ENCODE measurements at regions not wholly inside any gene's neighbourhood (a gene's known extent, or its start where the extent isn't known, plus 50 kb on each side); places are given as distances from the start of the nearest gene placed in this dataset.

GRCh38 chr9:74407166-74407565, 90.0 kb upstream of the RORB start (continued):
- TF ChIP-seq, protein P1, sequence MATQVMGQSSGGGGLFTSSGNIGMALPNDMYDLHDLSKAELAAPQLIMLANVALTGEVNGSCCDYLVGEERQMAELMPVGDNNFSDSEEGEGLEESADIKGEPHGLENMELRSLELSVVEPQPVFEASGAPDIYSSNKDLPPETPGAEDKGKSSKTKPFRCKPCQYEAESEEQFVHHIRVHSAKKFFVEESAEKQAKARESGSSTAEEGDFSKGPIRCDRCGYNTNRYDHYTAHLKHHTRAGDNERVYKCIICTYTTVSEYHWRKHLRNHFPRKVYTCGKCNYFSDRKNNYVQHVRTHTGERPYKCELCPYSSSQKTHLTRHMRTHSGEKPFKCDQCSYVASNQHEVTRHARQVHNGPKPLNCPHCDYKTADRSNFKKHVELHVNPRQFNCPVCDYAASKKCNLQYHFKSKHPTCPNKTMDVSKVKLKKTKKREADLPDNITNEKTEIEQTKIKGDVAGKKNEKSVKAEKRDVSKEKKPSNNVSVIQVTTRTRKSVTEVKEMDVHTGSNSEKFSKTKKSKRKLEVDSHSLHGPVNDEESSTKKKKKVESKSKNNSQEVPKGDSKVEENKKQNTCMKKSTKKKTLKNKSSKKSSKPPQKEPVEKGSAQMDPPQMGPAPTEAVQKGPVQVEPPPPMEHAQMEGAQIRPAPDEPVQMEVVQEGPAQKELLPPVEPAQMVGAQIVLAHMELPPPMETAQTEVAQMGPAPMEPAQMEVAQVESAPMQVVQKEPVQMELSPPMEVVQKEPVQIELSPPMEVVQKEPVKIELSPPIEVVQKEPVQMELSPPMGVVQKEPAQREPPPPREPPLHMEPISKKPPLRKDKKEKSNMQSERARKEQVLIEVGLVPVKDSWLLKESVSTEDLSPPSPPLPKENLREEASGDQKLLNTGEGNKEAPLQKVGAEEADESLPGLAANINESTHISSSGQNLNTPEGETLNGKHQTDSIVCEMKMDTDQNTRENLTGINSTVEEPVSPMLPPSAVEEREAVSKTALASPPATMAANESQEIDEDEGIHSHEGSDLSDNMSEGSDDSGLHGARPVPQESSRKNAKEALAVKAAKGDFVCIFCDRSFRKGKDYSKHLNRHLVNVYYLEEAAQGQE (IDR thresholded peaks at IDR 0.05; ENCODE audit: unreplicated experiment), result no peak
- TF ChIP-seq EZH2 (IDR thresholded peaks at IDR 0.05; ENCODE audit: low read depth, unreplicated experiment), result no peak

DNA sequence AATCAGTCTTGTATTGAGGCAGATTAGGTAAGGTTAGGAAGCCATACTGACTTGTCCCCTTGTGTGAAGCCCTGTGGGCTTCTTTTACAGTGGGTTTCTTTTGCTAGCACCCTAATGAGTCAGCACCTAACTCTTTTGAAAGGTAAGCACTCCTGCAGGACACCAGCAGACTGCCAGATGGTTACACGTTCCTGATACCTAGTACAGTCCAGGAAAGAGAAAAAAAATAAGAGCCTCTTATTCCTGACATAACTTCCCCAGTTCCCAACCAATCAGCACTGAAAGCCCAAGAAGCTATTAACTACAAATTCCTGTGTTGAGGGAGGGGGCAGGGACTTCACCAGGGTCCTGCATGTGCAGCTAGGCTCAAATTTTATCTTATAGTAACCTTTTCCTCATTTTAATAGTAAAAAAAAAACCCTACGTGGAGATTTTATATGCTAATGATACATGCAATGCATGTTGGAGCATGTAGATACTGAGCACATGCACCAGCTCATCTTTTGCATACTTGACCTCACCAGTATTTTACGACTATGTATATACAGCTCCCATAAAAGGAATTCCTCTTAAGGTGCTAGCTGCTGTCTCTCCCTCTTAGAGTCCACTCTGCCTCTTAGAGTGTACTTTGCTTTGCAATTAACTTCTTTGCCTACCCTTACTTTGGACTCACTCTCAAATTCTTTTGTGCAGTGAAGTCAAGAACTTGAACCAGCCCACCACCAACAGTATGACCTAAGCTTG, 84.7 kb upstream of the RORB start:
- Histone ChIP-seq H3K4me2 (no peak overlapping the region), H3K9me2 (ENCODE audit: insufficient read depth) (no peaks in the 10 kb centered on the region; the same call in 1 of the 2 replicates), H4K20me1 (replicated peaks; ENCODE audit: insufficient read depth) (no peaks in the 10 kb centered on the region), H3K4me1 (ENCODE audit: insufficient read depth) (no peaks in the 10 kb centered on the region), H3K79me2 (replicated peaks; ENCODE audit: insufficient read depth) (no peaks in the 10 kb centered on the region), H3K4me3 (no peak overlapping the region), H3F3A (replicated peaks; ENCODE audit: low read depth) (no peaks in the 10 kb centered on the region), H3K27ac (ENCODE audit: low read depth) (no peak overlapping the region), H2AFZ (no peak overlapping the region), H3K36me3 (ENCODE audit: insufficient read depth) (no peaks in the 10 kb centered on the region), H3K27me3 (ENCODE audit: insufficient read depth) (no peaks in the 10 kb centered on the region)
- DNase-seq (ENCODE audit: low spot score) (no peak), ATAC-seq (no peak)
- Mint-ChIP-seq H3K27me3 (ENCODE audit: insufficient read depth, low read depth, poor library complexity) (no peaks in the 10 kb centered on the region), H3K4me1 (peaks cover 3% of the 10 kb centered on the region; the same call in 1 of the 3 replicates), H3K9me3 (no peaks in the 10 kb centered on the region), H3K4me3 (no peak overlapping the region), H3K27ac (no peak overlapping the region), H3K36me3 (ENCODE audit: low read depth) (no peaks in the 10 kb centered on the region; the same call in 2 of the 3 replicates)
- TF ChIP-seq EZH2phosphoT487 (IDR thresholded peaks at IDR 0.05; ENCODE audit: unreplicated experiment) (no peak), CTCF (conservative IDR thresholded peaks at IDR 0.05; ENCODE audit: low read depth in 2 of 2) (no peak), ZNF331 (CRISPR knock-in tag; IDR thresholded peaks at IDR 0.05; ENCODE audit: low read depth) (no peak), CREB1 (CRISPR knock-in tag; IDR thresholded peaks at IDR 0.05; ENCODE audit: low read depth) (no peak), ZNF462 (CRISPR knock-in tag; IDR thresholded peaks at IDR 0.05) (no peak), NANOG (IDR thresholded peaks at IDR 0.05; ENCODE audit: borderline replicate concordance) (no peak)
- TF ChIP-seq, protein P1 (IDR thresholded peaks at IDR 0.05; ENCODE audit: unreplicated experiment), result no peak
